Esophagus squamous epithelium (tissue), 4 donors: ENCODE measurements at regions not wholly inside any gene's neighbourhood (a gene's known extent, or its start where the extent isn't known, plus 50 kb on each side); places are given as distances from the start of the nearest gene placed in this dataset.

ENCODE experiments used
- CTCF ChIP-seq, 6 experiments: fragments of 450-650 bp in 4 of 6; fragments of 200-600 bp in 2 of 6; sonication (generic) in 2 of 6; IDR thresholded peaks; one replicate each; pipeline ENCODE4 v1.5.1; 2016 to 2019; ENCODE audit warnings: antibody characterized with exemption in 6 of 6, mild to moderate bottlenecking in 4 of 6, moderate library complexity in 4 of 6
- POLR2A ChIP-seq, 4 donors: fragments of 450-650 bp; IDR thresholded peaks; one replicate each; pipeline ENCODE4 v1.6.1; 2017; ENCODE audit warnings: antibody characterized with exemption in 4 of 4, mild to moderate bottlenecking in 4 of 4, moderate library complexity in 3 of 4

DNA sequence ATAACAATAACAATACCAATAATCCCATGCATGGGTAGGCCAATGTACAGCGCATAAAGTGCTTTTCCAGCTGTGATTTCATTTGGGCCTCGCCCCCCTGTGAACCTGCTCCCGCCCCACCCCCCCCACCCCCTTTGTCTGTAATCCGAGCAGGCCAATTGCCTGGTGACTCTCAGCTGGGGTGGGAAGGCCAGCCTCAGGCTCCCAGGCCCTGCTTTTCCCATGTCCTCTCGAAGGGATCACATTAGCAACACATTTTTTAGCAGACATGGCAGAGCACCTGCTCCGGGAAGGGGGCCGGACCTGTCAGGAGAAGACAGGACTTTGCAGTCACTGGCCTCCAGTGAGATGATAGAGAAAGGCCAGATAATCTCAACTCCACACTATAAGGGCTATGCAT is 439.3 kb downstream of the RPS24 start:
- TF ChIP-seq CTCF (IDR thresholded peaks at IDR 0.05), result no peak
- TF ChIP-seq POLR2A (IDR thresholded peaks at IDR 0.05), result no peak
